Keratinocyte (primary cell): ENCODE measurements at regions not wholly inside any gene's neighbourhood (a gene's known extent, or its start where the extent isn't known, plus 50 kb on each side); places are given as distances from the start of the nearest gene placed in this dataset.

Experiments used
- DNase-seq: peaks from one replicate; pipeline ENCODE4 v3.0.0-alpha.2; 2011; ENCODE audit warnings: low read depth, missing footprints, low spot score
- FAIRE-seq: peaks from 2 replicates; lab custom pipeline; 2011; peaks lifted over from hg19 to GRCh38; lab: Jason Lieb, UNC
- H2AFZ ChIP-seq: 2 replicates; pipeline ENCODE4 v1.6.0; 2012; ENCODE audit warnings: low read length, control low read depth, inconsistent platforms; ENCODE audit not compliant: control insufficient read depth
- H3K27ac ChIP-seq: 2 replicates; pipeline ENCODE4 v1.5.1; 2011; ENCODE audit warnings: low read length; ENCODE audit not compliant: control insufficient read depth, insufficient read depth
- H3K27me3 ChIP-seq: 3 replicates; pipeline ENCODE4 v1.6.0; 2011; ENCODE audit warnings: low read length; ENCODE audit not compliant: control insufficient read depth, insufficient read depth; ENCODE audit errors: extremely low read depth
- H3K36me3 ChIP-seq, 2 experiments: 2 replicates in 1 of 2; 3 replicates in 1 of 2; pipeline ENCODE4 v1.5.1; 2011; ENCODE audit warnings: low read length in 2 of 2, mild to moderate bottlenecking in 1 of 2; ENCODE audit not compliant: control insufficient read depth in 2 of 2, insufficient read depth in 2 of 2; ENCODE audit errors: extremely low read depth in 1 of 2
- H3K4me1 ChIP-seq: 3 replicates; pipeline ENCODE4 v1.5.1; 2011; ENCODE audit warnings: low read length; ENCODE audit not compliant: control insufficient read depth, insufficient read depth; ENCODE audit errors: extremely low read depth
- H3K4me2 ChIP-seq: 3 replicates; pipeline ENCODE4 v1.6.0; 2011; ENCODE audit warnings: low read depth, low read length; ENCODE audit not compliant: control insufficient read depth, insufficient read depth; ENCODE audit errors: extremely low read depth
- H3K4me3 ChIP-seq, 3 experiments: fragments of 200-600 bp in 1 of 3; sonication (generic) in 1 of 3; 2 replicates in 2 of 3; 3 replicates in 1 of 3; pipeline ENCODE4 v1.5.1; 2011 to 2016; ENCODE audit warnings: low read length in 3 of 3, mild to moderate bottlenecking in 3 of 3, control low read depth in 2 of 3, inconsistent platforms in 1 of 3, low read depth in 1 of 3, mixed read lengths in 1 of 3, mixed run types in 1 of 3, moderate library complexity in 1 of 3; ENCODE audit not compliant: control insufficient read depth in 2 of 3, insufficient read depth in 2 of 3; ENCODE audit errors: extremely low read depth in 1 of 3
- H3K79me2 ChIP-seq: 2 replicates; pipeline ENCODE4 v1.6.0; 2012; ENCODE audit warnings: low read length; ENCODE audit not compliant: control insufficient read depth, insufficient read depth
- H3K9ac ChIP-seq: 3 replicates; pipeline ENCODE4 v1.6.0; 2011; ENCODE audit warnings: low read length; ENCODE audit not compliant: control insufficient read depth, insufficient read depth; ENCODE audit errors: extremely low read depth
- H3K9me1 ChIP-seq: 3 replicates; pipeline ENCODE4 v1.6.0; 2011; ENCODE audit warnings: low read length; ENCODE audit not compliant: control insufficient read depth, insufficient read depth; ENCODE audit errors: extremely low read depth
- H3K9me3 ChIP-seq: 2 replicates; pipeline ENCODE4 v1.5.1; 2012; ENCODE audit warnings: low read depth, low read length; ENCODE audit not compliant: control insufficient read depth
- H4K20me1 ChIP-seq: 3 replicates; pipeline ENCODE4 v1.6.0; 2011; ENCODE audit warnings: low read length; ENCODE audit not compliant: control insufficient read depth, insufficient read depth; ENCODE audit errors: extremely low read depth
- CTCF ChIP-seq, 3 experiments: IDR thresholded peaks in 1 of 3; conservative IDR thresholded peaks in 1 of 3; optimal IDR thresholded peaks in 1 of 3; 2 replicates in 2 of 3; 3 replicates in 1 of 3; pipeline versions ENCODE3 to v1.5.1; 2011; ENCODE audit warnings: low read length in 3 of 3, mild to moderate bottlenecking in 3 of 3, moderate library complexity in 2 of 3, control low read depth in 1 of 3, inconsistent platforms in 1 of 3; ENCODE audit not compliant: insufficient read depth in 2 of 3; ENCODE audit errors: extremely low read depth in 1 of 3
- EZH2 ChIP-seq: IDR thresholded peaks from one replicate; pipeline ENCODE4 v1.6.1; 2012; ENCODE audit warnings: inconsistent platforms, mild to moderate bottlenecking, low read length, moderate library complexity
- dilution Hi-C: fragments of 300-500 bp; cut with MboI; formaldehyde crosslinking; loops from one replicate; pipeline ENCODE4 v1.7.0; 2020; ENCODE audit warnings: low sequenced_read_pairs; ENCODE audit not compliant: extremely low pct_ligation_motif_present

- DNase-seq (no peak), FAIRE-seq (no peak)
- Histone ChIP-seq H3K9me1 (no peaks in the 10 kb centered on the region), H3K9ac (no peak overlapping the region), H3K27ac (no peak overlapping the region), H3K27me3 (no peaks in the 10 kb centered on the region), H3K9me3 (no peaks in the 10 kb centered on the region), H2AFZ (no peak overlapping the region), H3K4me1 (no peaks in the 10 kb centered on the region), H3K4me2 (no peak overlapping the region), H4K20me1 (no peaks in the 10 kb centered on the region), H3K36me3 (no peaks in the 10 kb centered on the region), H3K4me3 (no peak overlapping the region), H3K79me2 (no peaks in the 10 kb centered on the region)
- TF ChIP-seq EZH2: no peak
- dilution Hi-C loops: no loop called here
Observed at GRCh38 chr17:10931133-10931532, 93.2 kb upstream of the PIRT start.

- Histone ChIP-seq H3K9ac (no peak overlapping the region), H2AFZ (no peak overlapping the region), H3K27me3 (no peaks in the 10 kb centered on the region), H3K9me3 (no peaks in the 10 kb centered on the region), H3K9me1 (no peaks in the 10 kb centered on the region), H3K79me2 (no peaks in the 10 kb centered on the region), H3K27ac (no peak overlapping the region), H3K4me1 (no peaks in the 10 kb centered on the region), H3K4me2 (no peak overlapping the region), H4K20me1 (no peaks in the 10 kb centered on the region), H3K4me3 (no peak overlapping the region), H3K36me3 (no peaks in the 10 kb centered on the region)
- no peak for TF ChIP-seq CTCF (optimal IDR thresholded peaks at IDR 0.05 in 1 of 3, IDR thresholded peaks at IDR 0.05 in 1 of 3, conservative IDR thresholded peaks at IDR 0.05 in 1 of 3; ENCODE audit: extremely low read depth in 1 of 3, insufficient read depth in 2 of 3, low read length in 3 of 3)
- DNase-seq: no peak
- dilution Hi-C loops: no loop called here
- FAIRE-seq: no peak
Observed at GRCh38 chr17:10927712-10928111, 89.8 kb upstream of the PIRT start.

DNA sequence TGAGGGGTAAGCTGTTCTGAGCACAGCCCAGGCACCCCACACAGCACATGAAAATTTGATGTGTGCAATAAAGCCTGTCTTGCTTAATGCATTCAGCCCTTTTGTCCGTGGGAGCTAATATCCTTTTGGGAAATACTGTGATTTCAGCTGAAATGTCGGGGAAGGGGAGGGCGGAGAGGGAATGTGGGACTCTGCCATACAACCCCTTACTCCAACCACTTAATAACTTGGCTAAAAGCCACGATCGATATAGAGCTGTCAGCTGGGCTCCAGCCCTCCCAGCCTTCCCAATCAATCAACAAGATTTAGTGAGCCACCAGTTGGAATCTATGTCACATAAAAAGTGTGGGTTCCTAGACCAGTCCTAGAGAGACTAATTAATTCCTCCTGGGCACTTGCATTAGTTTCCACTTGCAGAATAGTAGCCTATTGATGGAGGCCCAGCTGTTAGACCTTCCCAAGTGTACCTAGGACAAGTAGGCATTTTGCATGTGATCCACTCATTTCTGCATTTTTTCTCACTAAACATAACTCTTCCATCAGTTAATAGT is 82.7 kb upstream of the PIRT start:
- no peaks in the 10 kb centered on the region for H3K9me1 ChIP-seq
- no peaks in the 10 kb centered on the region for H4K20me1 ChIP-seq
- FAIRE-seq: no peak
- H3K4me1 ChIP-seq: no peaks in the 10 kb centered on the region
- H3K36me3 ChIP-seq: no peaks in the 10 kb centered on the region
- dilution Hi-C loops: no loop called here
- no peaks in the 10 kb centered on the region for H3K27me3 ChIP-seq
- H3K27ac ChIP-seq: no peak overlapping the region
- no peaks in the 10 kb centered on the region for H3K79me2 ChIP-seq
- DNase-seq: no peak
- H3K4me2 ChIP-seq: no peak overlapping the region
- H3K4me3 ChIP-seq: no peak overlapping the region
- H3K9ac ChIP-seq: no peak overlapping the region
- H2AFZ ChIP-seq: no peak overlapping the region
- H3K9me3 ChIP-seq: no peaks in the 10 kb centered on the region
- TF ChIP-seq EZH2 (no peak), CTCF (optimal IDR thresholded peaks at IDR 0.05 in 1 of 3, IDR thresholded peaks at IDR 0.05 in 1 of 3, conservative IDR thresholded peaks at IDR 0.05 in 1 of 3; ENCODE audit: extremely low read depth in 1 of 3, insufficient read depth in 2 of 3, low read length in 3 of 3) (no peak)
